ENCODE measurements at regions not wholly inside any gene's neighbourhood (a gene's known extent, or its start where the extent isn't known, plus 50 kb on each side); places are given as distances from the start of the nearest gene placed in this dataset.

DNA sequence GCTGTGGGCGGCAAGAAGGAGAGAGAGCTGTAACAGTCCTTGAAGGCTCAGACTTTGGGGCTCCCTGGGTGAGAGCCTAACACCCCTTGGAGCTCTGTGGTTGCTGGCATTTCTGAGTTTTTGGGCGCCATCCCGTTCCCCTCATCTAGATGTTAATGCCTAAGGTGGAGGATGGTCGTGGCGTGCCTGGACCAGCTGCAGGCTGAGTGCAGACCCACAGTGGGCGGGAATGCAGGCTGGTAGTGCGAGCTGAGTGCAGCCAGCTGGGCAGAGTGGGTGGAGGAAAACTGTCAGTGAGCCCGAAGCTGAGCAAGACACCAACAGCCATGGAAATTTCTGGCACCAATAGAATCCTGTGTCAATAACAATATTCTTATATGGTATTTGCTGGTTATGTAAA, 403.0 kb downstream of the ANKRD7 start:
- Histone ChIP-seq H3K4me3 (no peak overlapping the region), H3K27me3 (no peaks in the 10 kb centered on the region), H3K36me3 (no peaks in the 10 kb centered on the region), H3K27ac (no peak overlapping the region), H3K9me3 (peaks cover 0 to 9% (median 0%) of the 10 kb centered on the region in 4 donors), H3K4me1 (peaks cover 0 to 7% (median 0%) of the 10 kb centered on the region in 4 donors)
- TF ChIP-seq POLR2A (IDR thresholded peaks at IDR 0.05) (no peak), EP300 (IDR thresholded peaks at IDR 0.05) (no peak)
- TF ChIP-seq, protein P1, sequence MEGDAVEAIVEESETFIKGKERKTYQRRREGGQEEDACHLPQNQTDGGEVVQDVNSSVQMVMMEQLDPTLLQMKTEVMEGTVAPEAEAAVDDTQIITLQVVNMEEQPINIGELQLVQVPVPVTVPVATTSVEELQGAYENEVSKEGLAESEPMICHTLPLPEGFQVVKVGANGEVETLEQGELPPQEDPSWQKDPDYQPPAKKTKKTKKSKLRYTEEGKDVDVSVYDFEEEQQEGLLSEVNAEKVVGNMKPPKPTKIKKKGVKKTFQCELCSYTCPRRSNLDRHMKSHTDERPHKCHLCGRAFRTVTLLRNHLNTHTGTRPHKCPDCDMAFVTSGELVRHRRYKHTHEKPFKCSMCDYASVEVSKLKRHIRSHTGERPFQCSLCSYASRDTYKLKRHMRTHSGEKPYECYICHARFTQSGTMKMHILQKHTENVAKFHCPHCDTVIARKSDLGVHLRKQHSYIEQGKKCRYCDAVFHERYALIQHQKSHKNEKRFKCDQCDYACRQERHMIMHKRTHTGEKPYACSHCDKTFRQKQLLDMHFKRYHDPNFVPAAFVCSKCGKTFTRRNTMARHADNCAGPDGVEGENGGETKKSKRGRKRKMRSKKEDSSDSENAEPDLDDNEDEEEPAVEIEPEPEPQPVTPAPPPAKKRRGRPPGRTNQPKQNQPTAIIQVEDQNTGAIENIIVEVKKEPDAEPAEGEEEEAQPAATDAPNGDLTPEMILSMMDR (IDR thresholded peaks at IDR 0.05): no peak
- DNase-seq (ENCODE audit: low spot score in 2 of 2): no peak
- 88 to 92% methylated on average over 8 of the region's 8 CpGs for WGBS, 2 donors

DNA sequence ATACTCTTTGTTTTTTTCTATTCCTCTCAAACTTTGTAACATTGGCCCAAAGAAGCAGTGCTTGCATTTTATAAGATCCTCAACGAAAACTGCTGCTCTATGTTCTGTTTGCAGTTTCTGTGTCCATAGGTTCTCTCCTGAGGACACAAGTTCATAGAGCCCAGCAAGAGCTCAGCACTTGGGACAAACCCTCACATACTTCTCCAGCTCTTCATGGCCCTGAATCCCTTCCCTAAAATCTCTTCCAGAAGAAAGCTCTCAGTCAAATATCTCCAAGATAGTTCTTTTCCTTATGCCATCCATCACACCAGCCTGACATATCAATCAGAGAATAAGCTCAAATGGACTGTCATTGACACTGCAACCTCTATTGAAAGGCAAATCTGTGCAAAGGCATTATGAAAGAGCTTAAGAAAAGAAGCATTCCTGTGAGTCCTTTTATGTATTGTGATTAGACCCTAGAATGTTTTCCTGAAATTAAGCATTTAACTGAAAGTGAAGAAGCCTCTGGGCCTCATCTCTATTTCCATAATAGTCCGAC, 405.5 kb downstream of the ANKRD7 start:
- H3K27me3 ChIP-seq: no peaks in the 10 kb centered on the region
- no peak overlapping the region for H3K4me3 ChIP-seq
- TF ChIP-seq POLR2A (IDR thresholded peaks at IDR 0.05): no peak
- TF ChIP-seq EP300 (IDR thresholded peaks at IDR 0.05): no peak
- TF ChIP-seq, protein P1 (IDR thresholded peaks at IDR 0.05): no peak
- peaks cover 0 to 3% (median 0%) of the 10 kb centered on the region in 4 donors for H3K4me1 ChIP-seq
- peaks cover 0 to 9% (median 0%) of the 10 kb centered on the region in 4 donors for H3K9me3 ChIP-seq
- 25 to 27% methylated on average over 2 of the region's 2 CpGs for WGBS, 2 donors
- no peaks in the 10 kb centered on the region for H3K36me3 ChIP-seq
- no peak overlapping the region for H3K27ac ChIP-seq
- DNase-seq (ENCODE audit: low spot score in 2 of 2): no peak

DNA sequence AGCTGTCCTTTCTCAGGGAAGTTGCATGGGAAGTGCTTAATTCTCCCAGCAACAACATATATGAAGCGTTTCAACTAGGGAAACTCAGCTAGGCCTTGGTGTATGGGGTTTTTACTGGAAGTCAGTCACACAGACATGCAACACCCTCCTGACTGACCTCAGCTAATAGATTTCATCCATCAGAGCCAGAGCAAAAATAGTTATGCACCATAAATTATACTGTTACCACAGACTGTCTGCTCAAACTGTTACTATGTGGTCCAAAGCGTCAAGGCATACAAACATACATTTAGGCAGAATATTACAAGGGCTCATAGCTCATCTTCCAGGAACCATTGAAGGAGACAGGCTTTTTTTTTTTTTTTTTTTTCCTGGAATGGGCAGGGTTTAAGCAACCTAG, 417.9 kb downstream of the ANKRD7 start:
- WGBS, 2 donors: 78 to 85% methylated on average over 2 of the region's 2 CpGs
- H3K4me1 ChIP-seq: no peaks in the 10 kb centered on the region
- TF ChIP-seq POLR2A (IDR thresholded peaks at IDR 0.05) (no peak), EP300 (IDR thresholded peaks at IDR 0.05) (no peak)
- H3K36me3 ChIP-seq: no peaks in the 10 kb centered on the region
- H3K27me3 ChIP-seq: no peaks in the 10 kb centered on the region
- peaks cover 0 to 2% (median 0%) of the 10 kb centered on the region in 4 donors for H3K9me3 ChIP-seq
- no peak overlapping the region for H3K4me3 ChIP-seq
- DNase-seq (ENCODE audit: low spot score in 2 of 2): no peak
- H3K27ac ChIP-seq: no peak overlapping the region

DNA sequence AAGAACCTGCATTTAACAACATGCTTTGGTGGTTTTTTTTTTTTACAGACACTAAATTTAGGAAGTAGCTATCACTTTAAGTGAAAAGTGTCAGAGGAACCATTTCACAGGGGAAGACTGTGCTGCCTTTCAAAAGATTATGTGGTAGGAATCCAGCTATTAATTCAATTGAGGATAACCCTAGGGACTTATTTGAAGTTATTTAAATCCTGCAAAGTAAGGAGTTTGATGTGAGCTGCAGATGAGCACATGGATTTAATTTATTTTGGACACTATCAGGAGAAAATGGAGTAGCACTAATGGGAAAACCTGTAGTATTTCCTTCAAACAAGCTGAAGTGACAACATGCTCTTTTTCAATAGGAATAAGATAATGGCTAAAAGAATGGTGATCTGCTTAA, 419.8 kb downstream of the ANKRD7 start:
- no peaks in the 10 kb centered on the region for H3K4me1 ChIP-seq
- no peak overlapping the region for H3K27ac ChIP-seq
- H3K36me3 ChIP-seq: no peaks in the 10 kb centered on the region
- H3K4me3 ChIP-seq: no peak overlapping the region
- TF ChIP-seq EP300 (IDR thresholded peaks at IDR 0.05) (no peak), POLR2A (IDR thresholded peaks at IDR 0.05) (no peak)
- TF ChIP-seq, protein P1 (IDR thresholded peaks at IDR 0.05): no peak
- no peaks in the 10 kb centered on the region for H3K27me3 ChIP-seq
- peaks cover 0 to 2% (median 0%) of the 10 kb centered on the region in 4 donors for H3K9me3 ChIP-seq
- DNase-seq (ENCODE audit: low spot score in 2 of 2): no peak

DNA sequence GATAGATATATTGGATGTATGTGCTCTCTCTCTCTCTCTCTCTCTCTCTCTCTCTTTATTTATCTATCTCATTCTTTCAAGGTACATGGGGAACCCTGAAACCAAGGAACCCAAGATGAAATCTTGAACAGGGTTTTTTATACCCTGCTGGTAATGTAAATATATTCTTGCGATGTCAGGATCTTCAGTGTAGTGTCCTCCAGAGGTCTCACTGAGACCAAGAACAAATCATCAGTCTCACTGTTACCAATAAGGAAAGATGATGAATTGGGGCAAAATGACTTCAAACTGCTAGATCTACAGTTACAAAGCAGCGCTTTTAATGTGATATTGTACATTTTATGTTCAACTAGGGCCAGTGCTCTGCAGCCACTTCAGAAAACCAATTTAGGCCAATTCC, 423.5 kb downstream of the ANKRD7 start:
- H3K27me3 ChIP-seq: no peaks in the 10 kb centered on the region
- no peak overlapping the region for H3K27ac ChIP-seq
- H3K4me3 ChIP-seq: no peak overlapping the region
- H3K36me3 ChIP-seq: no peaks in the 10 kb centered on the region
- H3K4me1 ChIP-seq: no peaks in the 10 kb centered on the region
- no peaks in the 10 kb centered on the region for H3K9me3 ChIP-seq
- DNase-seq (ENCODE audit: low spot score in 2 of 2): no peak
- TF ChIP-seq POLR2A (IDR thresholded peaks at IDR 0.05): no peak
- no peak for TF ChIP-seq EP300 (IDR thresholded peaks at IDR 0.05)
- TF ChIP-seq, protein P1 (IDR thresholded peaks at IDR 0.05): no peak
- 89 to 95% methylated on average over 2 of the region's 2 CpGs for WGBS, 2 donors

All from tibial nerve (tissue), 4 donors.